D721Med (cell line): ENCODE measurements at regions not wholly inside any gene's neighbourhood (a gene's known extent, or its start where the extent isn't known, plus 50 kb on each side); places are given as distances from the start of the nearest gene placed in this dataset.

Experiments used
- DNase-seq: peaks from one replicate; pipeline ENCODE4 v3.0.0; 2011; ENCODE audit warnings: low spot score; ENCODE audit not compliant: insufficient read length
- FAIRE-seq: peaks from 2 replicates; lab custom pipeline; 2011; peaks lifted over from hg19 to GRCh38; lab: Jason Lieb, UNC
- CTCF ChIP-seq: IDR thresholded peaks from 2 replicates; pipeline ENCODE4 v1.5.1; 2012; ENCODE audit warnings: mild to moderate bottlenecking, control low read depth; ENCODE audit not compliant: insufficient read depth; ENCODE audit errors: missing control alignments

DNA sequence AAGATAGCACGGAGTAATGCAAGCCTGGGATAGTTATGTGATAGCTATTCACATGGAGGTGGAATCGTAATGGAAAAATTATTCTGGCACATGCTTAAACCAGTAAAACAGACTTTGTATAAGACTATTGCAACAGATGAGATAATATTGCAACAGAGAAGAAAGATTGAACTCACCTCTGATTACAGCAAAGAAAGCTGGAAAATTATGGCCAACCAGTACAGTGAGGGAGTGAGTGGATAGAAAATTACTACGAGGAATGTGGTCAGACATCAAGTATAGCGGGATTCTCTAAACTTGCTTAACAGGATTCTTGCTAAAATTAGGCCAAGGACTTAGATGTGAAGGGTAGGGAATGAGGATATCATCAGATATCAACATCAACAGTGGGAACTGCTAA lies 397.6 kb upstream of the KLHL1 start:
- DNase-seq, result no peak
- FAIRE-seq, result no peak
- TF ChIP-seq CTCF, result no peak

GRCh38 chr13:70502944-70503343 lies 394.7 kb upstream of the KLHL1 start:
- no peak for TF ChIP-seq CTCF
- DNase-seq (no peak), FAIRE-seq (no peak)

DNA sequence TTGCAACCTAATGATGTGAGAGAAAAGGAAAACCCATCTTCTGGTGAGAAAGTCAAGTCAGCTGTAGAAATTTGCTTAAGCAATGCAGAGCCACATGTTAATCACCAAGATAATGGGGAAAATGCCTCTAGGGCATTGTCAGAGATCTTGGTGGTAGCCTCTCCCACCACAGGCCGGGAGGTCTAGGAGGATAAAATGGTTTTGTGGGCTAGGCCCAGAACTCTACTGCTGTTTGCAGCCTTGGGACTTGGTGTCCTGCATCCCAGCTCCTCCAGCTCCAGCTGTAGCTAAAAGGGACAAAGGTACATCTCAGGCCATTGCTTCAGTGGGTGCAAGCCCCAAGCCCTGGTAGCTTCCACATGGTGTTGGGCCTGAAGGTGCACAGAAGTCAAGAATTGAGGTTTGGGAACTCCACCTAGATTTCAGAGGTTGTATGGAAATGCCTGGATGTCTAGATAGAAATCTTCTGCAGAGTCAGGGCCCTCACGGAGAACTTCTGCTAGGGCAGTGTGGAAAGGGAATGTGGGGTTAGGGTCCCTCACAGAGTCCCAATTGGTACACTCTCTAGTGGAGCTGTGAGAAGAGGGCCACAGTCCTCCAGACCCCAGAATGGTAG lies 382.2 kb upstream of the KLHL1 start:
- no peak for TF ChIP-seq CTCF
- FAIRE-seq (no peak), DNase-seq (no peak)

DNA sequence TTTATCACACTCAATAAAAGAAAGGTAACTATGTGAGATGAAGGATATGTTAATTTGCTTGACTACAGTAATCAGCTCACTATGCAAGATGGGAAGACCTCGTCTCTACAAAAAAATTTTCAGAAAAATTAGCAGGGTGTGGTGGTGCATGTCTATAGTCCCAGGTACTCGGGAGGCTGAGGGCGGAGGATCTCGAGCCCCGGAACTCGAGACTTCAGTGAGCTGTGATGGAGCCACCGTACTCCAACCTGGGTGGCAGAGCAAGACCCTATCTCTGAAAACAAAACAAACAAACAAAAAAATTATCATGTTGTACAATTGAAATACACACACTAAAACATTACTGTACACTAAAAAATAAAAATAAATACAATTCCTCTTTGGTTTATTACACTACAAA lies 376.7 kb upstream of the KLHL1 start:
- no peak for TF ChIP-seq CTCF
- FAIRE-seq, result no peak
- DNase-seq, result no peak

DNA sequence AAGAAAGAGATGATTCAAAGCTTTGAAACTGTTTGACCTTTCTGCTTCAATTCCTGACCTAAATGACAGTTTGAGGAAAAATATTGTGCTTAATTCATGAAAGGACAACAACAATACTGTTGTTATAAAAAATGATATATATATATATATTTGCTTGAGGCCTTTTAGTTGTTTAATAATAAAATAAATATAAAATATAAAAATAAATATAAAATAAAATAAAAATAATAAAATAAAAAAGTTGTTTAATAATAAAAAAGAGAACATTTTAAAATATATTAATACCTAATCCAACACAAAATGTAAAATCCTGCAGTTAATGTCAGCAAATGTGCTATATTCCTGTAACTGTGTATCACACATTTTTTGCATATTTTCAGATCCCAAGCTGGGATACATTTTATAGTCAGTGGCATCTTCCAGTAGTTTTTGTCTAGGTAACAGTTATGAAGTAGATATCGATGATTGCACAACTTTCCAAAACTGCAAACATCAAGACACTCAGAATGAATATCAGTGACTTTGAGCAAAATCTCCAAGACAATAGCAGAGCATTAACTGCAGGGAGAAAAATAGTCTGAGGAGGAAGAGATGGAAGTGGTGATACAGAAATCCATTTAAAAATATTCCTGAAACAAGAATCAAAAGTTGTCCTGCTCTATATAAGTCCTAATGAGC lies 375.5 kb upstream of the KLHL1 start:
- TF ChIP-seq CTCF, result no peak
- DNase-seq (no peak), FAIRE-seq (no peak)

DNA sequence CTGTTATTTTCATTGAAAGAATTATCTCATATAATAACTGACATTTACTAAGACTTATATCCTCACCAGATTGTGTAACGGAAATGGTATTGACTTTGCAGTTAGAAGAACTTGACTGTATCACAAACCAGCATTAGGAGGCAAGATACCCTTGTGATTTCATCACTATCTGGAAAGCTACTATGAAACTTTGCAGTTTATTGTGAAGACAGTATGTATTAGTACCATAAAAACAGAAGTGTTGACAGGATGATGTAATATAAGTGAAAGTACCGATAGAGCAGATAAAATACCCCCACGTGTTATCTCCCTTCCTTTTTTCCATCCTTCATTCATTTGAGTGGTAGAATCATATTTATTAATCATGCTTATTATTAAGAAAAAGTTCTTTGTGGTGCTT lies 365.7 kb upstream of the KLHL1 start:
- FAIRE-seq (no peak), DNase-seq (no peak)
- TF ChIP-seq CTCF, result no peak

GRCh38 chr13:70469077-70469476 lies 360.8 kb upstream of the KLHL1 start:
- FAIRE-seq (no peak), DNase-seq (no peak)
- no peak for TF ChIP-seq CTCF
